ENCODE measurements at regions not wholly inside any gene's neighbourhood (a gene's known extent, or its start where the extent isn't known, plus 50 kb on each side); places are given as distances from the start of the nearest gene placed in this dataset.
A peak's percentile ranks its signal among the peaks of the same experiment; 100 is the strongest.

DNA sequence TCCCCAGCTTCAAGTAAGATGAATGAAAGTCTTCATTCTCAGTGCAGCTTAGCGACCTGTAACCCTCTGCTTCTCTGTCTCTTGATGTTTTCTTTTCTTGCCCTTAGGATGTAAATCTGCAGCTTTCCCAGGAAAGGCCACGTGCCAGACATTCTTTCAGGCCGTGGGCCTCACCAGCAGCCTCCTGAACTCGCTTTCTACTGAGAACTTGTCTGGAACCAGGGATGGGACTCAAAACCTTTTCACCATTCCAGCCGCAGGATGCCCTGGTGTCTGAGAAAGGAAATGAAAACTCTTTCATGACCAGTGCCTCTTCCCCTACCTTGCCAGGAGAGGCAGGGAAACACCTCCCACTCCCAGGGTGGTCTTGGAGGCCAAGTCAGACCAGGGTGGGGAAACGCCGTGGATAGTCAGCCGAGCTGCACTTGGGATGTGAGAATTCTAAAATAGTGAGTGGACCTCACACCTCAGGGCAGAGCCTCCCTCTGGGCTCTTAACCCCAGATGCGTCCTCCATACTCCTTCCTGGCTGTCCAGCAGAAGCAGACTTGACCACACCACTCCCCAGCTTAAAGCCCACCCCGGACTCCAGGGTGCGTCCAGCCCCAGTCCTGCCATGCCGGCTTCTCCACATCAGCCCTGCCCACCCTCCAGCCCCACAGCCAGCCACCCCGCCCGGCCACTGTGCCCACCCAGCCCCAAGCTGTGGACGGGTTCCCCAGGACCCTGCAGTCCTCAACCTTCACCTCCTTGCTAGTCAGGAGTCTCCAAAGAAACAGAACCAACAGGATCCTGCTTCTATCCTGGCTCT lies 115.5 kb downstream of the TWIST2 start:
- no peak for DNase-seq (ENCODE audit: low spot score)

DNA sequence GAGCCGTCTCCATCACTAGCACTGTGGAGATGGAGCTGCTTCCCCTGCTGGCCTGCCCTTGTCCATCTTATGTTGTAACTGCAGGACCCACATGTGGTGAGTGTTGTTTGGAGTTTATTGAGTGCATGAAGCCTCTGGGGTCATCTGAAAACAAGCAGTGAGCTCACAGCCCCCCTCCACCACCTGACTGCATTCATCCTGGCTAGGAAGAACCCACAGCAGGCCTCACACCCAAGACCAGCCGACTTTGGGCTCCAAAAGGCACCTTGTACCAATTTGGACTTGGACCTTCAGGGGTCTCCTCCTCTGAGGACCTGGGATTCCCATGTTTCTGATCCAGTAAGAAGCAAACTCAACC lies 116.1 kb downstream of the TWIST2 start:
- DNase-seq (ENCODE audit: low spot score), result no peak

DNA sequence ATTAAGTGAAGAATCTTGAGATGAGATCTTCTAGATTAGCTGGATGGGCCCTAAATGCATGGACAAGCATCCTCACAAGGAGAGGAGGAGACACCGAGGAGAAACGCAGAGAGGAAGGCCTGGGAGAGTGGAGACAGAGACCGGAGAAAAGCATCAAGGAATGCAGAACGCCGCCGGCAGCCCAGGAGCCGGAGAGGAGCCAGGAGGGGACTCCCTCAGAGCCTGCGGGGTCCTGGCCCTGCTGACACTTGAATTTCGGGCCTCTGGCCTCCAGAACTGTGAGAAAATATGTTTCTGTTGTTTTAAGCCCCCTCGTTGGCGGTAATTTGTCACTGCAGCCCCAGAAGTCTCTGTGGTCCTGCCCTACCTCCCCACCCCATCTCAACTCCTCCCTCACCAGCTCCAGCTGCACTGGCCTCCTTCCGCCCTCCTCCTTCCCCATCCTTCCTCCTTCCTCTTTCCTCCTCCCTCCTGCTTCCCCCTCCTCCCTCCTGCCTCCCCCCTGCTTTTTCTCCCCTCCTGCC lies 116.7 kb downstream of the TWIST2 start:
- no peak for DNase-seq (ENCODE audit: low spot score)

DNA sequence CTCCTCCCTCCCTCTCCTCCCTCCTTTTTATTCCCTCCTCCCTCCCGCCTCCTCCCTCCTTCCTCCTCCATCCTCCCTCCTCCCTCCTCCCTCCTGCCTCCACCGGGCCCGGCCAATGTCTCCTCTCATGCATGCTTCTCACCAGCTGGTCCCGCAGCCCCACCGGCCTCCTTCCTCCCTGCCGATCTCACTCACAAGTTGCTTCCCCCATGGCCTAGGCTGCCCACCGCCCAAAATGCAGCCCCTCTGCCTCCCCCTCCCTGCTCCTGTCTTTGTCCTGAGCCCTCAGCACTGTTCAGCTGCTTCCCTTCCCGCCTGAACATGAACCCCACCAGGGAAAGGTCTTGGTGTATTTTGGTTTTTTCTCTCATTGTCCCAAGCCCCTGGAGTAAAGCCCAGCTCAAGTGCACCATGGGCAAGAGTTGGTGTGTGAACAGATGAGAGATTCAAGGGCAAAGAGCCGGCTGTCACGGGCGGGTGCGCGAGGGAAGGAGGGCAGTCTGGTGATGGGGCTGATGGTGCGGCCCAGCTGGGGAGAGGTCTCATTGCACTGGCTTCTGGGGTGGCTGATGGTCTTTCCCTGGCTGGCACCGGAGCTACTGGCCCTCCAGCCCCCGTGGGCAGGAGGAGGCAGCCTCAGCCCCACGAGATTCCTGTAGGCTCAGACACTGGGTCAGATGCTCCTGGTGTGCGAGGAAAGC lies 117.6 kb downstream of the TWIST2 start:
- DNase-seq (ENCODE audit: low spot score), result no peak

DNA sequence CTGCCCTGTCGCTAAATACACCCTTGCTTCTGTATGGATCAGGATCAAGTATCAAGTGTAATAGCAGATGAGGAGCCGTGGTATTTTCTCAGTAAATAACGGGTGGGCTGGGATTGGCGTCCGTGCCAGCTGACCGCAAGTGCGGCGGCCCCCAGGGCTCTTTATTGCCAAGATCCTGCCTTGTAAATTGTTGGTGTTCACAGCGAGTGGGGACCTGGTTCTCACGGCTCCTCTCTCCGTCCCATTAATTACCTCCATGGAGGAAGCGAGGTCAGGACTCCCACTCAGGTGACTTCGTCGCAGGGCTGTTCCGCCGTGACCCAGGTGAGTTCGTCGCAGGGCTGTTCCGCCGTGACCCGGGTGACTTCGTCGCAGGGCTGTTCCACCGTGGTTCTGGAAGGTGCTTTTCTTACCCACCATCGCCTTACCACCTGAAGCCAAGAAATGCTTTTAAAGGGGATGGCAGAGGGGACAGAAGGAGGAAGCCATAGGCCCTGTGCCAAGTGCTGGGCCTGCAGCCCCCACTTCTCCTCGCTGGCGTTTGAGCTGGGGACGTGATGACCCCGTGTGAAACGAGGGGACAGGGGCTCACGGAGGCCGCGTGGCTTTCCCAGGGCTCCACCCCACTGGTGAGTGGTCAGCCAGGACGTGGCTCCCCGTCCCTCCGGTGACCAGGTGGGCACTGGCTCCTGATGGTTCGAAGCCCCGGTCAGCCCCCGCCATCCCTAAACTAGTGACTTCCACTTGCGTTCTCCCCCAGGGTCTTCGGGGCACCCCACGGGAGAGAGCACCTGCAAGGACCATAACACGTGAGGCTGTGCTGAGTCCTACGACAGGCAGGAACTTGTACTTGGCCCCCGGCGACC lies 118.4 kb downstream of the TWIST2 start:
- no peak for DNase-seq (ENCODE audit: low spot score)

DNA sequence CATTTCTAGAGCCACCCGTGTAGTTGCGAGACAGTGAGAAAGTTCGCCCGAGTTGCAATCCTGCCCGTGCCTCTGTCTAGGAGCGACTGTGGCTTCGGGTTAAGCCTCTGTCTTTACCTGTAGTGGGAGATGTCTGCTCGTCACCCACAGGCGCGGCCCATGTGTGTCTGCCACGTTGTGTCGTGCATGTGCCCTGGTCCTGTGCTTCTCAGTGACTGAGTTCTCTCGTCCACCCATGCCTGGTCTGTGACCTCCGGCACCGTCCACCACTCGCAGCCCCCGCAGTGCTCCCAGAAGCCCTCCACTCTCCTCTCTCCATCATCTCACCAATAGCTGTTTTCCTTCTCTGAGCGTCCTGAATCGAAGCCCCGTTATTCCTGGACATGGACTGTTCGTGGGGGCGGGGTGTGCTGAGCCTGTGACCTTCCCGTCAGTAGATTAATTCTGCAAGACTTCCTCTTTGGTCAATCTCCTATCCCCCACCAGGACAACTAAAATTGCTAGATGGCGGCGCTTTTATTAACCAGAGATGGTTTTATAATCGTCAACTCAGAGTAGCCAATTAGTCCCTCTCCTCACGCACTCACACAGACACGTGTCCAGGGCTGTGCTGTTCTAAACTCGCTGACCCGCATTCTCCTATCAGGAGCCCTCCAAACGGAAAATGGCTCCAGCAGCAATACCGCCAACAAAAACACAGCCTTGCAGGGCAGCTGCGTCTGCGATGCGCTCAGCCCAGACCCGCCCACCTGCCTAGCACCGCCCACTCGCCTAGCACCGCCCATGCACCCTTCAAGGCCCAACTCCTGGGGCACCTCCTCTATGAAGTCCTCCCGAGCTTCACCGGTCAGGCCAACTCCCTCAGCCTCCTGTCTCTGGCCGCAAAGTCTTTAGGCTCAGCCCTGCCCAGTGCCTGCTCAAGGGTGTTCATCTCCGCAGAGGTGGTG lies 119.4 kb downstream of the TWIST2 start:
- DNase-seq (ENCODE audit: low spot score), result no peak

DNA sequence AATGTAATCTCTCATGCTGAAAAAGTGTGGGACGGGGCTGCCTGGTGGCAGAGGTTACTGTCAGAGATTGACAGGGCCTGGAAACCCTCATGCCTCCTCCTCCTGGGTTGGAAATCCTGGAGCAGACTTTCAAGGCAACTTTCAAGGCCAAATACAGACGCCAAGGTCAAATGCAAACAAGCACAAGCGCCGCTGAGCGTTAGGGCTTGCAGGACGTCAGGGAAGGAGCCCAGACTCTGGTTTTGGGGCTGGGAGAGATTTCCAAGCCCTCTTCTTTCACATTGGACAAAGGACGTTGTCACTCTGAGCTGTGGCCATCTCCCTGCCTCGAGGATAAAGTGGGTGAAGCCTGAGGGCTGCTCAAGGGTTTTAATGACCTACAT lies 120.1 kb downstream of the TWIST2 start:
- no peak for DNase-seq (ENCODE audit: low spot score)

DNA sequence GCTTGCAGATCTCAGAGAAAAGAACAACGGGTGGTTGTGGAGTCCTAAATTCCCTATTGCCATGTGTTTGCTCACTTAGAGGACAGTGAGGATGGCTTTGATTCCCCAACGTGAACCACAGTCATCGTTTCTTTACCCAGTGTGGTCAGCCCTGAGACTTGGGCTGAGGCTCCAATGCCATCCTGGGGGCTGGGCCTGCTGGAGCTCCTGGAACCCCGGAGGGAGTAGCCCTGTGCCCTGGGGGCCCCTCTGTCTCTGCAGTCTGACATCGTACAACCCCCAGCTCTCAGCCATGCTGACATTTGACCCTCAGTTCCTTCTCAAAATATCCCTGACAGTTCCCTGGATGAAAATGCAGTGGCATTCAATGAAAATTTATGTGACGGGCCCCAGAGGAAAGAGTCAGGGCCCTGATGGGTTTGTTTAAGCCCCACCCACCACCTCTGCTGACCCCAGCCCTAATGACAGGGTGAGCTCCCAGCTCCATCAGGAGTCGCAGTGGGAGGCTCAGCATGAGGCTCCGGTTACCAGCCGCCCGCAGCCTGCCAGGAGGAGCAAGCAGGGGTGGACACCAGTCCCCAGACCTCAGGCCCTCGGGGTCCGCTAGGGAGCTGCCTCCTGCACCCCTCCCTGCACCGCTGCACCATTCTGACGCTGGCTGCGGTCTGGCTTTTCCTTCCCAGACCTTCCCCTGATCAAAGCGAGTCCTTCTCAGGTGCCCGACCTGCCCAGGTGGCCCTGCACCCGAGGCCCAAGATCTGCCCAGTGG lies 120.9 kb downstream of the TWIST2 start:
- DNase-seq (ENCODE audit: low spot score), result no peak

DNA sequence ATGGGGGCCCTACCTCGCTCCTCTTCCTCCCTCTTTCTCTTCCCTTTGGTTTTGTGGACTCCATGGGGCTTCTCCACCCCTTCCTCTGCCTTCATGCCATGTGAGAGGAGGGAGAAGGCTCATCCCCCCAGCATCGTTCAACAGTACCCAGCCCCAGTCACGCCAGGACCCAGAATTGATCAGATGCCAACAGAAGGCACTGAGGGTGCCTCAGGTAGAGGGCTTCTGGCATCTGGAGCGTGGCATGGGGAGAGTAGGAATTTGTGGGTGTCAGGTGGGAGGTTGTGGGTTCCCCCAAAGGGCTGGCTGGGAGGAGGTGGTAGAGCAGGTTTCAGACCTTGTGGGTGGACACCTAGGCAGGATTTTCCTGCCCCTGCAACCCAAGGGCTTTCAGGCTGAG lies 122.0 kb downstream of the TWIST2 start:
- no peak for DNase-seq (ENCODE audit: low spot score)

DNA sequence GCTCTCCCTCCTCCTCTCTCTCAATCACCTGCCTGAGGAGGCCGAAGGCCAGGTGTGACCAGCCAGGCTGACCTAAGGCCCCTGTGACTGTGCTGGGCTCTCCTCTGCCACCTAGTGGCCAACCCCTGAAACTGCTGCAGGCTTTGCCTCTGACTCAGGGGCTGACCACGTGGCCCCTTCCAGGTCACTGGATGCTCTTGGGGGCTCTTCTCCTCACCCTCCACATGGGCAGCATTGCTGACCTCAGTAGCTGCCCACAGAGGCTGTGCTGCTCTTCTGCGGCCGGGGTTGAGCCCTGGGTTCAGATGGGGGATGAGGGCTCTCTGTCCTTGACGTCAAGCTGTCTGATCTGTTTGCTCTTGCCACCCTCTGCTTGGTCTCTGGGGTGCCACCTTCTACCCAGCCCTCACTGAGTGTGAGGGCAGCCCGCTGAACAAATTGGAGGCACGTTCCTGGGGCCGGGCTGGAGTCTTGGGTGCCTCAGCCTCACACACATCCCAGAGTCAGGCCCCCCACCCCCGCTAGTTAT lies 122.7 kb downstream of the TWIST2 start:
- peak; percentile 37 for DNase-seq (ENCODE audit: low spot score)

DNA sequence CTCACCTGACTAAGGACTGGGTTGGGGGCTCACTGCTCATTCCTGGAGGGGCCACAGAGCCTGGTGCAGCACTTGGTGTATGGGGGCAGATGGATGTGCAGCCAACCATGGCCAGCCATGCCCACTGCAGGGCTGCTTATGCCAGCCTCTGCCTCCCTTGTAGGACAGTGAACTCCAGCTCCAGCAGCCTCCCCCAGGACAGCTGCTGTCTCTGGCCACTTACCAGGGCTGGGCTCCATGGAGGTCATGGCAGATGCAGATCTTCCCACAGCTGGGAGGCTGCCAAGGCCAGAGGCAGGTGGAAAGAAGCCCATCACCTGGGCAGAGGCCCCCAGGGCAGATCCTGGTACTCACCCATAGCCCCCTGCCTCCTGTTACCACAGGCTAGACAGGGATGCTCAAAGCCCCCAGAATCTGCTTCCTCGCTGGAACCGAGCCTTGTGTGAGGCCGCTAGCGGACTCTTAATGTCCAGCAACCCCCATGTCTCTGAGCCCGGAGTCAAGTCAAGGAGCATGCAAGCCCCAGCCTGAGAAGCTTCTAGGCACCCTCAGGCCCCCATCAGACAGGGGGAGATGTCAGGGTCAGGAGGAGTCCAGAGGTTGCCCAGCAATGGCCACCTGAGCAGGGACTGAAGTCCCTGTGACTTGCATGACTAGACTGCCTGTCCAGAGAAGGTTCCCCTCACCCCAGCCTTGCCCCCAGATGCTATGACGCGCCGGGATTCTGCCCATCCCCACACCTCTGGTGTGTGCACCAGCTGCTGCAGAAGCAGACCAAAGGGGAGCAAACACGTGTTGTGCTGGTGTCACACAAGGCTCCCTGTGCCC lies 123.6 kb downstream of the TWIST2 start:
- no peak for DNase-seq (ENCODE audit: low spot score)

DNA sequence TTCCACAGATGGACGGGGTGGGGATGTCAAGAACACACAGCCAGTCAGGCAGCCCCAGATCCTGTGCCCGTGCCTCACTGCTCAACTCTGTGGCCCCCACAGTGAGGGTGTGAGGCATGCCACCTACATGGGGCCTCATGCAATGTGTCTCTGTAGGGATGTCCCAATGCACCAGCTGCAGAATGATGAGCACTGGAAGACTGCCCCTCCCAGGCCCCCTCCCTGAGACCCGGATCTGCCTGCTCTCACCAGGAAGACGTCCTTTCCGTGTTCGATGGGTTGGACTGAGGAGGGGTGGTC lies 124.2 kb downstream of the TWIST2 start:
- DNase-seq (ENCODE audit: low spot score), result no peak

DNA sequence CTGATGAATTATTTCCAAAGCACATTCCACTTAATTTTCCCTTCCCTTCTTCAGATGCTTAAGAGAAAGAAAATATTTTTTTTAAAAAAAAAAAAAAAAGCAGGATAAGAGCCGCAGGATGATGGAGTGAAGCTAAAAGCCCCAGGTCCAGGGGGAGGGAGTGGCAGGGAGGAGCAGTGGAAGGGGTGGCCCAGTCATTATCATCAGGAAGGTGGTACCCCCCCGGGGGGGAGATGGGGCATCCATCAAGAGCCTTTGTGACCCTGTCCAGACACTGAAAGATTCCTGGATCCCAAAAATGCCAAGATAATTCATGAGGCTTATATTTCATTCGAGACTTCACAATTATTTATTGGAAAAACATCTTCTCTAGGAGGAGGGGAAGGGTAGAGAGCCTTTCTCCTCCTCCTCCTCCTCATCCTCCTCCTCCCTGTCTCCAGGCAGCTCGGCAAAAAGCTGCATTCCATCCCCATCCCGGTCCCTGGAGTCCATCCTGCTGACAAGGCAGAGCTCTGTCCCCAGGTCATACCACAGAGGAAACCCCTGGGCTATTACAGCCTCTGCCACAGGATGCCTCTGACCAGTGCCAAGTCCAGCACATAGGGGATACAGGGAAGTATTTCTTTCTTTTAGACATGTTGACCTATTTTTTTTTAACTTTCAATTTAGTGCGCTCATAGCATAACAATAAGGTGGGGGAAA lies 125.3 kb downstream of the TWIST2 start:
- DNase-seq (ENCODE audit: low spot score), result no peak

DNA sequence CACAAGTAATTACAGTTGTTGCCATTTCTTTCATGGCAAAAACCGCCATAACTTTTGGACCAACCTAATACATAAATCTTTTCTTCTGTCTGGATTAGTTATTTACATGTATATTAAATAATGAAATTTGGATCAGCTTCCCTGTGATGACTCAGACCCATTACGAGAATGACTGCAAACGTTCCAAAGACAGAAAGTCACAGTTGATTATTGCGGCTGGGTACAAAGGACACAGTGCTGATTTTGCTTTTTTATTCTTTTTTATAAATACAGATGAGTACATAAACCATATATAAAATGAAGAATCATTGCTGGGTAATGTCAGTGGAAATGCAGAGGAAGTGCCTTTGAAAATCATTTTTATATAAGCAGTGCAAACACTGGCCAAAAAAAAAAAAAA lies 126.2 kb downstream of the TWIST2 start:
- DNase-seq (ENCODE audit: low spot score), result no peak

DNA sequence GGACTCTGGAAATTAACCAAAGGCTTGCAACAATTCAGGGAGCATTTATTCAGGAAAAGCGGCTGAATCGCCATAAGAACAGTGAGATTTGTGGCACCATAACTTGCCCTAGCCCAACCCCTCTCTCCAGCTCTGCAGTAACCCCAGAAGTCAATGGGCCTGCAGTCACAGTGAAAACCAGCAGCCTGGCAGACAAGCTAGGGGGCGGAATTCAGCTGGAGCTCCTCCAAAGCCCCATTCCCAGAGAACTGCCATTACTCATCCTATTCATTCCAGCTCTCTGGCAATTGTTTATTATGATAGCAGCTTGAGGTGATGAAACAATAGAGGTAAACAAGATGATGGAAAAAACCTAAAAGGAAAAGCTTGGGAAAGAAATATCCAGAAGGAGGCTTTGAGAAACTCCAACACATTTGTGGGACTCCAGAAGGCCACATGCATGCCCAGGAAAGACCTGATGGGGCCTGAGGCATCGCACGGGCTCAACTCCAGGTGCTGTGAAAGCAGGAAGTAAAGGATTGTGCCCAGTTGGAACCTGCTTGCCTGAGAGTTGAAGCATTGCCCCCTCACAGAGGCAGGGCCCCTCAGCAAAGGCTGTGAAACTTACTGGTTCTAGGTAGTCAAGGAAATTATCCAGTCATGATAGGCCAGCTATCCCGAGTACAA lies 126.7 kb downstream of the TWIST2 start:
- peak; percentile 41 for DNase-seq (ENCODE audit: low spot score)

DNA sequence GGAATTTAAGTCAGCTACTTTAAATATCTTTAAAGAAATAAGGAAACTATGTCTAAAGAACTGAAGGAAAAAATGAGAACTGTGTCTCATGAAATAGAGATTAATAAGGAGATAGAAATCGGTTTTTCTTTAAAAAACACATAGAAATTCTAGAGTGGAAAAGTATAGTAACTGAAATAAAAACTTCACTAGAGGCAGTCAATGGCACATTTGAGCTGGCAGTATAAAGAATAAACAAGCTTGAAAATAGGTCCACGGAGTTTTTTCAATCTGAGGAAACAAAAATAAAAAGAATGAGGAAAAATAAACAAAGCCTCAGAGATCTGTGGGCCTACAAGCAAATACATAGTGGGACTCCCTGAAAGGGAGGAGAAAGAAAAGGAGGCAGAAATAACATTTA lies 127.5 kb downstream of the TWIST2 start:
- DNase-seq (ENCODE audit: low spot score), result no peak

DNA sequence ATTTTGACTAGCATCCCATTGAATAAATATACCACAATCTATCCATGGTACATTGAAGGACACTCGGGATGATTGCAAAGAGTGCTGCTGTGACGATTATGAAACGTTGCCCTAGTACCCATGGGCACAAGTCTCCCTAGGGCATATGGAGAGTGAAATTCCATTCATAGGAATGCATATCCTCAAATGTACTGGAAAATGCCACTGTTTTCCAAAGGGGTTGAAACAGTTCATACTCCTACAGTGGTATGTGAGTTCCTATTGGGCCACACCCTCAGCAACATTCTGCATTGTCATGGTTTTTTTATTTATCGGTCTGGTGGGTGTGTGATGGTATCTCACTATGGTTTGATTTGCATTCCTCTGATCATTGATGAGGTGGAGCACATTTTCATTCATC lies 130.6 kb downstream of the TWIST2 start:
- peak; percentile 13 for DNase-seq (ENCODE audit: low spot score)

DNA sequence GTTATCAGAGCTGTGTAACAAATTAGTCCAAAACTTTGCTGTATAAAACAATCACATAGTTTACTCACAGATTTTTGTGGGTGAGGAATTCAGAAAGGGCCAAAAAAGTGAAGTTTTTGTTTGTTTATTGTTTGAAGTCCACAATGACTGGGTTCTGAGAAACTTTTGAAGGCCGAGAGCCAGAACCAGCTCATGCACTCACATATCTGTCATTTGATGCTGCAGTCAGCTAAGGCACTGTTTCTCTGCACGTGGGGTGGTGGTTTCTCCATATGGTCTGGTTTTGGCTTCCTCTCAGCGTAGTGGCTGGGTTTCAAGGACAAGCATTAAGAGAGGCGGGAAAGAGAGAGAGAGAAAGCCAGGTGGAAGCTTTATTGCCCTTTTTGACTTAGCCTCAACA lies 131.8 kb downstream of the TWIST2 start:
- no peak for DNase-seq (ENCODE audit: low spot score)

All from SW480 (cell line).